Stimulated activated CD4-positive, alpha-beta T cell treated with anti-CD3 and anti-CD28 coated beads, Interleukin-4, amount 100 ng/mL, for 48 hours (primary cell): ENCODE measurements at regions not wholly inside any gene's neighbourhood (a gene's known extent, or its start where the extent isn't known, plus 50 kb on each side); places are given as distances from the start of the nearest gene placed in this dataset.
"Not testable (repeated sequence)": the region's sequence is repeated elsewhere in the genome, so short reads cannot be mapped to it uniquely, and the experiment has no call there.

Experiments
- DNase-seq, 2 donors: peaks; one replicate each; pipeline ENCODE4 v3.0.0-alpha.2; 2020; ENCODE audit warnings: low read depth in 2 of 2

DNA sequence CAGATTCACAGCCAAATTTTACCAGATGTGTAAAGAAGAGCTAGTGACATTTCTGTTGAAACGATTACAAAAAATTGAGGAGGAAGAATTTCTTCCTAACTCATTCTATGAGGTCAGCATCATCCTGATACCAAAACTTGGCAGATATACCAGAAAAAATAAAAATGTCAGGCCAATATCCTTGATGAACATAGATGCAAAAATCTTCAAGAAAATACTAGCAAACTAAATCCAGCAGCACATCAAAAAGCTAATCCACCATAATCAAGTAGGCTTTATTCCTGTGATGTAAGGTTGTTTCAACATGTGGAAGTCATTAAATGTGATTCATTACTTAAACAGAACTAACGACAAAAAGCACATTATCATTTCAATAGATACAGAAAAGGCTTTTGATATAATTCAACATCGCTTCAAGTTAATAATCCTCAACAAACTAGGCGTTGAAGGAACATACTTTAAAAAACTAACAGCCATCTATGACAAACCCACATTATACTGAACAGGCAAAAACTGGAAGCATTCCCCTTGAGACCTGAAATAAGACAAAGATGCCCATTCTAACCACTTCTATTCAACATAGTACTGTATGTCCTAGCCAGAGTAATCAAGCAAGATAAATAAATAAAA lies 807.7 kb upstream of the ZWINT start:
- no peak for DNase-seq

DNA sequence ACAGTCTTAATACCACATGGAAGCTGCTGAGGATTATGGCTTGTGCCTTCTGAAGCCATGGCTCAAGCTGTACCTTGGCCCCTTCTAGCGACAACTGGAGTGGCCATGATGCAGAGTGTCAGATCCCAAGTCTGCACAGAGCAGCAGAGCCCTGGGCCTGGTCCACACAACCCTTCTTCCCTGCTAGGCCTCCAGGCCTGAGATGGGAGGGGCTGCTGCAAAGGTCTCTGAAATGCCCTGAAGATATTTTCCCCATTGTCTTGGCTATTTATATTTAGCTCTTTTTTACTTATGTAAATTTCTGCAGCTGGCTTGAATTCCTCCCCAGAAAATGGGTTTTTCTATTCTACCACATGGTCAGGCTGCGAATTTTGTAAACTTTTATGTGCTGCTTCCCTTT lies 804.6 kb upstream of the ZWINT start:
- DNase-seq: no peak

DNA sequence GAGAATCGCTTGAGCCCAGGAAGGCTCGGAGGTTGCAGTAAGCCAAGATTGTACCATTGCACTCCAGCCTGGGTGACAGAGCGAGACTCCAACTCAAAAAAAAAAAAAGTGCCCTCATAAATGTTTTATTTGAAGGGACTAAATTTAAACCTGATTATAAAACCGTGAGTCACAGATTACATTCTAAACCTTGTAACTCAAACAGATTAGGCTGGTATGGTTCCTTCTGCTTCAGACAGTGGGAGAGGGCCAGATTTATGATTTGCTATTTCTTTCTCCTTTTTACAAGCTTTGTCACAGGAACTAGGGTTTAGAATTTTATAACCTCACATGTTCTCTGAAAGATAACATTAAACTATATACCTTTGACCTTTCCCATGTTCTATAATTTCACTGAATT lies 801.2 kb upstream of the ZWINT start:
- no peak for DNase-seq

DNA sequence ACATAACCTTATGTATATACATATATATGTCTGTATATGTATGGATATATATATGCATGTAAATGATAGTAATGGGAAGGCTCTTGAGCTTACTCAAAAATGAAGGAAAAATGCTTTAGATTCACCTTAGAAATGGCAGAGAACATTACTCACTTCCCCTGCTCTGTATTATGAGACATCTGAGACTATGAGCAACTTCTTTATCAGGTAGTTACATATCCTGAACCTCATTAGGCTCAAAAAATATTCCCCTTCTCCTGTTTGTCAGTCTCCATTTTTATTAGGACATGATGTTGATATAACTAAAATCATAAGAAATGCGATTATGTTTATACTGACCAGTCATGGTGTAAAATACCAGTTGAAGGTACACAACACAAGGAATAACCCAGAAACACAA lies 800.1 kb upstream of the ZWINT start:
- DNase-seq: no peak

DNA sequence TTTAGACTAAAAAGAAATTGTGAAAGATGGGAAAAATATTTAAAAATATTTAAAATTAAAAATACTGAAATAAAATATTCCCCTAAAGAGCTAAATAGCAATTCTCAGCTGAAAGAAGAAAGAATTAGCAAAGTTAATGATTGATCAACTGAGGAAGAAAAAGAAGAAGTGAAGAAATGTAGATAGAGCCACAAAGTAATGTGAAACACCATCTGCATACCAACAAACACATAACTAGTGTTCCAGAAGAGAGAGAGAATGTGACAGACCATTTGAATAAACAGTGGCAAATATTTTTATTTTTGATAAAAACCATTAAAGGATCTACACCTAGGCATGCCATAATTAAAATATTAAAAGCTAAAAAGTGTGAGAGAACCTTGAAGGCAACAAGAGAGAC lies 784.5 kb upstream of the ZWINT start:
- no peak for DNase-seq

DNA sequence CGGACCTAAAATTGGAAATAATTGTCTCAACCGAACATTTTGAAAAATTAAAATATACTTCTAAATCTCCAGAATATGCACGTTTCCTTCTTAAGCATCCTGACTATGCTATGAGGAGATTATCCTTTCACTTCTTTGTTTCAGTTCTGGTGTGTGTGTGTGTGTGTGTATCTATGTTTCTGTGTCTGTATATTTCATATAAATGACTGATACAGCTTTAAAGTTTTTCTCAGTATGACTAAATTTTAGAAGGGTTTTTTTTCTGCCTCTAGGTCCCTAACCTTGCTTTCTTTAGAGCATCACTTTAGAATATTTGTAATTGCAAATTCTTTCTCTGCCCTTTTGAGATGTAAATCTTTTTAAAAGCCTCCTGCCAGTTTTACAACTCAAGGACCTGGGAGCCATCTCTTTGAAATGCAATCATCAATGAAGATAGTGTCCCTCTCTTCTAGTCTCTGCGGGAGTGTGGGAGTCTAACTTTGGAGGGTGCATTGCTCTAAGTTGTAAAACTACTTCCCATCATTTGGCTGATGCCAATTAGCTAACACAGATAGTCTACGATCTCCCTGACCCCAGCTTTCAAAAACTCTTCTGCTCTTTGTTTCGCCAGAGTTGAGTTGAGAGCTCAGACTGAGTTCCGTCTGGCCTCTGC lies 782.0 kb upstream of the ZWINT start:
- DNase-seq: no peak

DNA sequence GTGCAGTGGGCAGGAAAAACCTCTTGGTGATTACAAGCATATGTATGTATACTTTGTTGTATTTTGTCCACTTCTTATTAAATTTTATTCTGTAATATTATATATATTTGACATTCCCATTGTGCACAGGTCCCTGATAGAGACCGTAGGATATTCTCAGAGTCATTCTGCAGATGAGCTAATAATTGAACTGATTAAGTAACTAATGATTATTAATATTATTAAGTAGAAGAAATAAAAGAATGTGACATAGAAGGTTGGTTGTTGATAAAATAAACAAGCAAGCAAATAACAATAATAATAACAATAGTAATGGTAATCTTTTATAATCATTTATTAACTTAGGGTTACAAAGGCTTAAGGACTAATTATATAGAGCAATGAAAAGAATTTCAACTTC lies 780.6 kb upstream of the ZWINT start:
- DNase-seq: no peak

DNA sequence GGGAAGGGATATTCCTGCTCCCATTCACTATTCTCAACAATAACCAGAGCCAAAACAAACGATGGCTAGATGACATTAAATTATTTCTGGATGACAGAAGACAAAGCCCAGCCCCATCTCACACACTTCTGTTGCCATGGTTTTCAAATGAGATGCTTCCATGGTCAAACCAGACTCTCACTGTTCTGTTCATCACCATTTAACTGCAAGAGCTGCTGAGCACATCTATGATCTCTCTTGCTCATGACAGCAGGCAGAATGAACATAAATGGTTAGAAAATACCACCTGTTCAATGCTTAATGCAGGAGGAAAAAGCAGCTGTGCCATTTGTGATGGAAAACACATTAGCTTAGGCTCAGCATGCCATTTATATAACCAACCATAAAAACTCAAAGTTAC lies 758.6 kb upstream of the ZWINT start:
- no peak for DNase-seq

DNA sequence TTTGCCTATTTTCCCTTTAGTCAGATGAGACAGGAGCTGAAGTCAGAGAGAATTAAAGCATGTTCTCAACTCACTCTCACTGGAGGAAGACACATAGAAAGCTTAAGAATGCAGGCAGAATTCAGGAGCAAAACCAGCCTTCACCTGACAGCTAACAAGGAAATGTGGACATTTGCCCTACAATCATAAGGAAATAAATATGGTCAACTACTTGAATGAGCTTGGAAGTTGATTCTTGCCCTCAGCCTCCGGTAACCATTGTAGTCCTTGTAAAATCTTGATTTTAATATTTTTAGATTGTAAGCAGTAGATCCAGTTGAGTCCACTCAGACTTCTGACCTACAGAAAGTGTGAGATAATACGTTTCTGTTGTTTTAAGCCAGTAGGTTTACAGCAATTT lies 752.5 kb upstream of the ZWINT start:
- DNase-seq: no peak

DNA sequence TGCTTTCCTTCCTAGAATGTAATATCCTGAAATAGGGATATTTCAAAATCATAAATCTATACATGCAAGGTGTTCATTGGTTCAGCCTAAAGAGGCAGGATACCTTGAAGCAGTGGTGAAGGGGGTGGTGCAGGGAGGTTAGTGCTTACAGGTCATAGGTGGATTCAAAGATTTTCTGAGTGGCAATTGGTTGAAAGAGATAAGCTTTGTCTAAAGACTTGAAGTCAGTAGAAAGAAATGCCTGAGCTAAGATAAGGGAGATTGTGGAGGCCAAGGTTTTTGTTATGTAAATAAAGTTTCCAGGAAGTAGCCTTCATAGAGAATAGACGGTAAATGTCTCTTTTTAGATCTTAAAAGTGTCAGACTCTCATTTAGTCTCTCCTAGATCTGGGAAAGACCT lies 741.2 kb upstream of the ZWINT start:
- no peak for DNase-seq

DNA sequence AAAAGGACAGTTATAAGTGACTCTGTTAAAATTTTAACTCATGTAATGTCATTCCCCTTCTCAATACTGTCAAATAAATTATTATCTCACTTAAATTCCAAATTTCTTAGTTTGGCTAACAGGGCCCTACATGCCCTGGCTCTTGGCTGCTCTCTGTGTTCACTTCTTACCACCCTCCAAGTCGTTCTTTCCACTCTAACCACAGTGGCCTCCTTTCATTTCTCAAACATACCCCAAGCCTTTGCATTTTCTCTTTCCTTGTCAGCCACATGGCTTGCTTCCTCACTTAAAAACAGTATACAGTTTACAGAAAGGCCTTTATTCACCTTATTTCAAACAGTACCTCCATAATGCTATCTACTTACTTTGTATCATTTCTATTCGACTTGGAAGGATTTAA lies 737.1 kb upstream of the ZWINT start:
- no peak for DNase-seq

DNA sequence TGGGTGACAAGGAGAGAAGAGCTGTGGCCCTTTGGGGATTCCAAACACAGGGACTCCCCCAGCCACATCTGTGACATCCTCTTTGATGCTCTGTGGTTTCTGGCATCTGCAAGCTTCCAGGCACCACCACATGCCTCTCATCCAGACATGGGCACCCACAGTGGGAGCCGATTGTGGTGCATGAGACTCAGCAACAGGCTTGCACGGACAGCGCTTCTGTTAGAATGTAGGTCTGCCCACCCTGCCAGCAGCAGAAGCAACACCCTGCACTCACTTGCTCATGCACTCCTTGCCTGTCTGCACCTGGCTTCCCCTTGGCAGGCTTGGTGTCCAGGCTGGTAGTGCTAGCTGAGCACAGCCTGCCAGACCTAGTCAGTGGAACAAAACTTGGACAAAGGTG lies 735.0 kb upstream of the ZWINT start:
- DNase-seq: no peak

DNA sequence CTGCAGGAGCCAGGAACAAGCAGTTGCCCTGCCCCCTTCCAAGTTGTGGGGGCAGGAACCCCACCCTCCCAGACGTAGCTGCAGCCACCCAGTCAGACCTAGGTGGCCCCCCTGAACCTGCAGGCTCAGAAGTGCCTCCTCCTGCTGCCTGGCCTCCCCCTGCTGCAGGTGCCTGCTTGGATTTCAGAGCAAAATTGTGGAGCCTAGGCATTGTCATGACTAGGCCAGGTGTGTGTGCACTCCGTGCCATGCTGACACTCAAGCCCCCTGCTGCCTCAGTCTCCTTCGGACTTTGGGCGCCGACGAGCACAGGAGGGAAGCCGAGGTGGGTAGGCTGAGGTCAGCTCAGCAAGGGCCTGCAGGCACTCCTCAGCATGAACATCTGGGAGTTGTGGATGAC lies 733.9 kb upstream of the ZWINT start:
- no peak for DNase-seq

DNA sequence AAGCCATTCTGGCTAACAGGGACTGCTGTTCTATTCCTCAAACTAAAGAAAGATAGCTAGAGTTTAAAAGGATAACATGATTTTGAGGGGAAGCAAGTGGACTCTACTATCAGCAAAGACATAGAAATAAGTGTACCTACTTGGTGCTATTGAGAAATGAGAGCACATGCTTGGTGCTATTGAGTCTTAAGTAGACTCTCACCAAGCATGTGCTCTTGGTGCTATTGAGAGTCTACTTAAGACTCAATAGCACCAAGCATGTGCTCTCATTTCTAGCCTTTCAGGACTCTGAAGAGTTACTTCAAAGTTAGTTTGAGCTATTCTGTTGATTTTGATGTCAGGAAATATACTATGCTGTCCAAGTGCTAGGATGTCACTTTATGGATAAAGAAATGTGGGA lies 733.0 kb upstream of the ZWINT start:
- no peak for DNase-seq

DNA sequence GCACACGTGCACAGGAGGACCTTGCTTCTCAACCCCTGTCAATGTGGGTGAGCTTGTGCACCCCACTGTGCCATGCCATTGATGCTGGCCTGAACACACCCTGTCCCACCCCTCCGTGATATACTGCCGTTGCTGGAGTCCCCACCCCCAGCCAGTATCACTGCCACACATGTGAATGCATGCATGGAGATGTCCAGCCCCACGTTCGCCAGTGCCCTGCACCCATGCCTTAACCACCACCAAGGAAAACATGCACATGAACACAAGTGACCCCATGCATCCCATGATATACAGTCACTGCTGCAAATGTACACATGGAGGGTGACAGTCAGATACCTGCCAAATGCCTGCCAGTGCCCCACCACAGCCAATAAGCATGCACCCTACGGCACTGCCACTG lies 692.5 kb upstream of the ZWINT start:
- no peak for DNase-seq

DNA sequence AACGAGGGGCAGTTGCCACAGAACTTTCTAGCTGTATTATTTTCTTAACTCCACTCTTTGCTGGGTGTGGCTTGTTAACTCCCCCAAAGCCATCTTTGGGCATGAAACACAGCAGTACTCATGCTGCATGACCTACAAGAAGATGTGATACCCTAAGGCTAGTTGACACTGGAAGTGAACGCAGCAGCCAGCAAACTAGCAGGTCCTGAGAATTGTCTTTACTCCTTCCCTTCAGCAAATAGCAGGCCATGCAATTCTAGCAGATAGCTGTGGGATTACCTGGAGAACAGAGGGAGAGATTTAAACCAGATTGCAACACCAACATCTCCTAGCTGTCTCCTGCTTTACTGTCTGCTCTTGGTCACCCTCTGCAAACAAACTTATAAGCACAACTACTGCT lies 688.0 kb upstream of the ZWINT start:
- DNase-seq: no peak

DNA sequence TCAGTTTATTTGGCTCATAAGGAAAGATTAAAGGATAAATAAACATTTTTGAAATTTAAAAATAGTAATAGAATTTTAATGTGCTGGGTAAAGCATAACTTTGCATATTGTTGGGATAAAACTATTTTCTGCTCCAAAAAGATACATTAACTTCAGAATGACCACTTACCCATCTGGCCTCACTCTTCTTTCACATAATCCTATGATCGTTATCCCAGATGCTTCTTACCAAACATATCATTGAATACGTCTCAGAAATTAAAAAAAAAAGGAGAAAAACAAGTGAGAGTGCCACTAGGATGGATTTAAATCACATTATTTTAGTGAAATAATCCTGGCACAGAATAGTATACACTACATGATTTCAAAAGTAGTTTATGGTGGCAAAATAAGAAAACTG lies 677.5 kb upstream of the ZWINT start:
- DNase-seq: no peak

DNA sequence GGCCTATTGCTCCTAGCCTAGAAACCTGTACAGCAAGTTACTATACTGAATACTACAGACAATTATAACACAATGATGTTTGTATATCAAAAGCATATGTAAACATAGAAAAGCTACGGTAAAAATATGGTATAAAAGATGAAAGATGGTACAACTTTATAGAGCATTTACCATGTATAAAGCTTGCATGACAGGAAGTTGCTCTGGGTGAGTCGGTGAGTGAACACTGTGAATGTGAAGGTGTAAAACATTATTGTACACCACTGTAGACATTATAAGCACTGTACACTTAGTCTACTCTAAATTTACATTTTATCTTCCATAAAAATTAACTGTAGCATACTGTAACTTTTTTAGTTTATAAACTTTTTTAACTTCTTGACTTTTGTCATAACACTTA lies 674.3 kb upstream of the ZWINT start:
- no peak for DNase-seq

DNA sequence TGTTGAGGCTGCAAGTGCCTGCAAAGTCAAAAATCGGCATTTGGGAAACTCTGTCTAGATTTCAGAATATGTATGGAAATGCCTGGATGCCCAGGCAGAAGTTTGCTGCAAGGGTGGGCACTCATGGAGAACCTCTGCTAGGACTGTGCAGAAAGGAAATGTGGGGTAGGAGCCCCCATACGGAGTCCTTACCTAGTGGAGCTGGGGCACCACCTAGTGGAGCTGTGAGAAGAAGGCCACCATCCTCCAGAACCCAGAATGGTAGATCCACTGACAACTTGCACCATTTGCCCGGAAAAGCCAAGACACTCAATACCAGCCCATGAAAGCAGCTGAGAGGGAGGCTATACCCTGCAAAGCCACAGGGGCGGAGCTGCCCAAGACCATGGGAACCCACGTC lies 671.2 kb upstream of the ZWINT start:
- DNase-seq: not testable (repeated sequence)

DNA sequence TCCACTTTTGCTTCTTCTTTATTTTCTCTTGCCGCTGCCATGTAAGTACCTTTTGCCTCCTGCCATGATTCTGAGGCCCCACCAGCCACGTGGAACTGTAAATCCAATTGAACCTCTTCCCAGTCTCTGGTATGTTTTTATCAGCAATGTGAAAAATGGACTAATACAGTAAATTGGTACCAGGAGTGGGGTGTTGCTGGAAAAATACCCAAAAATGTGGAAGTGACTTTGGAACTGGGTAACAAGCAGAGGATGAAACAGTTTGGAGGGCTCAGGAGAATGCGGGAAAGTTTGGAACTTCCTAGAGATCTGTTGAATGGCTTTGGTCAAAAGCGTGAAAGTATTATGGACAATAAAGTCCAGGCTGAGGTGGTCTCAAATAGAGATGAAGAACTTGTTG lies 670.3 kb upstream of the ZWINT start:
- no peak for DNase-seq

DNA sequence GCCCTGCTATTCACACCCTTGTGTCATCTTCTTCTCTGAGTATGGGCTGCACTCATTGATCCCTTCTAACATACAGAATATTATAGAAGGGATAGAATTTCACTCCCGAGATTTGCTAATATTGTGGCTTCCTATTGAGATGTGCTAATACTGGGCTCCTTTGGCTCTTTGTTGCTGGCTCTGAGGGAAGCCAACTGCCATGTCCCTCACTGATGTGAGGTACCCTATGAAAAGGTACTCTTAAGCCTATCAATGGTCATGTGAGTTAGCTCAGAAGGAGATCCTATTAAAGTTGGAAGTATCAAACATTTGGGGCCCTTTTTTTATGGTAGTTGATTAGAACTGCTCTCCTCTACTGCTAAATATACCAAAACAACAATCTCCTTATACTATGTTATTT lies 665.2 kb upstream of the ZWINT start:
- no peak for DNase-seq

DNA sequence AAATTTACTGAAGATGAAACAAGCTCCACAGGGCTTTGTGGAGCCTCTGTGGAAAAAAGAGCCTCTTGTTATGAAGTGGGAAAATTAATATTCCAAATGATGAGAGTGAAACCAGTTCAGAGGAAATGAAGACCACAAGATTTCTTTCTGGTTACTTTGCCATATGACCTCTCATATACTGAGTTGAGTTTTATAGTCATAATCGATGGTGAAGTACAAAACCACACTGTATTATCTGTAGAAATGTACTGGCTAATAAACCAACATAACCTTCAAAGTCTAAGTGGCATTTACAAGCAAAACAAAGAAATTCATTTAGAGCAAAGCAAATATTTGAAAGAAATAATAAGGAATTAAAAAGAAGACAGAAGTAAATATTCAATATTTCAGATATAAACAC lies 662.6 kb upstream of the ZWINT start:
- no peak for DNase-seq

DNA sequence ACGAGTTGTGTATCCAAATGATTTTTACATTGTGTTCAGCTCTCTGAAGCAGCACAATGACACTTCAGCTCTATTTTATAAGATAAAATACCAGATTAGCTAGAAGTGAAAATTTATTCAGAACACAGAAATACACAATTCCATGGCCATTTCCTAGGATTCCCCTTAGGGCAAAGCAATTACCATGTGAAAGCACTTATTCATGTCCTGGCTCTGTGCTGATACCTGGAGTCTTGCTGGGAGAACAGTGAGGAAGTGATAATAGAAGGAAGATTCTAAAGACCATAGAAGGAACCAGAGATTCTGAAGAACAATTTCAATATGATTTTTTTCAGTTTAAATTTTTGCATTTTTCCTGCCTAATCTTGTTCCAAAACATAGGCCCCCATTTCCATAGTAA lies 657.4 kb upstream of the ZWINT start:
- no peak for DNase-seq

DNA sequence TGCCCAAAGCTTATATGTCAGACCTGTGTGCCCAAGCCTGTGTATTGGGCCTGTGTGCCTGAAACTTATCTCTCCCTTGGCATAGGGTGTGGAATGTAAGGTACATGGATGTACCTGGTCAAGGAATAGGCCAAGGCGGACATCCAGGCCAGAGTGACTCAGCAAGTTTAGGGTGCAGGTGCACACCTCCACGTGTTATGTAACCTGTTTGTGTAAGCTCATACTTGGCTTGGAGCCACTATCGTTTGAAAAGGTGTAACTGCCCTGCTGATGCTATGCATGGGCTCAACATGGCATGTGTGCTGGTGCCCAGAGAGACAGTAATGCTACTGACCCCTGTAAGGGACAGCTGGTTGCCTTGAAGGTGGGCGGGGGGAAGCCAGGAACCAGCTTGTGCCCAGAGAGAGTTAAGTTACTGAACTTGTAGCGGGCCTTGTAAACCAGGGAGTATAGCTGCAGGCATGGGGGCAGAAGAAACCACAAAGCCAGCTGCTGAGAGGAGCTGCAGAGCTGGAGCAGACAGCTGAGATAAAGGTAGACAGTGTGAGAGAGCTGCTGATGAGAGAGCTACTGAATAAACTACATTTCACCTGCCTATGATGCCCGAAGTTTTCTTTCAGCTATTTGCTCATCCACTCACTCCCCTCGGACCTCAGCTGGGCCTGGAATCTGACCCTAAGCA lies 656.4 kb upstream of the ZWINT start:
- DNase-seq: no peak
